Sciatic nerve (tissue), 2 donors: ENCODE measurements at regions not wholly inside any gene's neighbourhood (a gene's known extent, or its start where the extent isn't known, plus 50 kb on each side); places are given as distances from the start of the nearest gene placed in this dataset.
"Not testable (repeated sequence)": the region's sequence is repeated elsewhere in the genome, so short reads cannot be mapped to it uniquely, and the experiment has no call there.

Source experiments
- ATAC-seq: fragments of 200-7000 bp; cut with Tn5 transposase; one replicate; pipeline ENCODE4 v1.9.1; 2020; ENCODE audit warnings: mild to moderate bottlenecking, moderate library complexity
- DNase-seq: peaks from one replicate; pipeline ENCODE4 v3.0.0-alpha.2; 2020; ENCODE audit warnings: low spot score
- intact Hi-C: fragments of 100-400 bp; cut with DNase I; formaldehyde crosslinking; loops from one replicate; pipeline ENCODE4 v1.14.2; 2022
- donor health status: DM: no; HTN: no; CAD: no.
- donor health status: DM: no; HTN: no; CAD: no.

- ATAC-seq, result no peak
- DNase-seq, result no peak
- intact Hi-C loops, result no loop called here
These were observed 104.1 kb upstream of the FOXA2 start for GRCh38 chr20:22688485-22688884.

GRCh38 chr20:22689266-22689665 lies 104.9 kb upstream of the FOXA2 start:
- intact Hi-C loops, result no loop called here
- no peak for ATAC-seq
- no peak for DNase-seq

GRCh38 chr20:22690000-22690399 lies 105.6 kb upstream of the FOXA2 start:
- intact Hi-C loops, result loop anchor here (10.0 kb wide), 1 partner anchor 655 kb away; no protein-coding TSS in a partner anchor

GRCh38 chr20:22690616-22691179 lies 106.3 kb upstream of the FOXA2 start:
- intact Hi-C loops, result loop anchor here (10.0 kb wide), 1 partner anchor 654 kb away; no protein-coding TSS in a partner anchor
- no peak for ATAC-seq
- DNase-seq, result no peak

More at GRCh38 chr20:22690000-22690399, 105.6 kb upstream of the FOXA2 start:
- ATAC-seq (no peak), DNase-seq (no peak)

- DNase-seq (peak; percentile 85), ATAC-seq (peak; percentile 95)
- intact Hi-C loops, result loop anchor here (10.0 kb wide), 1 partner anchor 653 kb away; no protein-coding TSS in a partner anchor
These were observed 107.2 kb upstream of the FOXA2 start for GRCh38 chr20:22691369-22692118.

GRCh38 chr20:22692119-22692475 lies 107.7 kb upstream of the FOXA2 start:
- ATAC-seq (peak; percentile 52), DNase-seq (no peak)
- intact Hi-C loops, result loop anchor here (10.0 kb wide), 1 partner anchor 653 kb away; no protein-coding TSS in a partner anchor

GRCh38 chr20:22692620-22693019 lies 108.2 kb upstream of the FOXA2 start:
- not testable (repeated sequence) for ATAC-seq, DNase-seq
- intact Hi-C loops, result loop anchor here (10.0 kb wide), 1 partner anchor 652 kb away; no protein-coding TSS in a partner anchor

- intact Hi-C loops, result loop anchor here (10.0 kb wide), 1 partner anchor 648 kb away; no protein-coding TSS in a partner anchor
- DNase-seq (no peak), ATAC-seq (no peak)
These were observed 112.4 kb upstream of the FOXA2 start for GRCh38 chr20:22696759-22697158.

GRCh38 chr20:22698259-22698842 lies 114.0 kb upstream of the FOXA2 start:
- intact Hi-C loops, result loop anchor here (10.0 kb wide), 1 partner anchor 646 kb away; no protein-coding TSS in a partner anchor
- DNase-seq, result no peak
- no peak for ATAC-seq

- ATAC-seq (no peak), DNase-seq (no peak)
- intact Hi-C loops, result loop anchor here (10.0 kb wide), 1 partner anchor 645 kb away; no protein-coding TSS in a partner anchor
These were observed 115.0 kb upstream of the FOXA2 start for GRCh38 chr20:22699396-22699795.

- ATAC-seq, result peak; percentile 26
- intact Hi-C loops, result no loop called here
- DNase-seq, result no peak
These were observed 116.0 kb upstream of the FOXA2 start for GRCh38 chr20:22700367-22700766.

GRCh38 chr20:22701679-22702308 lies 117.4 kb upstream of the FOXA2 start:
- no peak for DNase-seq
- intact Hi-C loops, result no loop called here
- ATAC-seq, result no peak

- DNase-seq (no peak), ATAC-seq (no peak)
- intact Hi-C loops, result no loop called here
These were observed 119.5 kb upstream of the FOXA2 start for GRCh38 chr20:22703843-22704242.

GRCh38 chr20:22711971-22712755 lies 127.8 kb upstream of the FOXA2 start:
- DNase-seq, result no peak
- intact Hi-C loops, result no loop called here

GRCh38 chr20:22716821-22717351 lies 132.5 kb upstream of the FOXA2 start:
- intact Hi-C loops, result no loop called here
- ATAC-seq (peak; percentile 64), DNase-seq (no peak)

More at GRCh38 chr20:22711971-22712755, 127.8 kb upstream of the FOXA2 start:
- no peak for ATAC-seq

- intact Hi-C loops, result no loop called here
- no peak for DNase-seq
- no peak for ATAC-seq
These were observed 133.1 kb upstream of the FOXA2 start for GRCh38 chr20:22717466-22717865.

GRCh38 chr20:22719167-22719591 lies 134.8 kb upstream of the FOXA2 start:
- no peak for DNase-seq
- intact Hi-C loops, result no loop called here
- ATAC-seq, result no peak

- DNase-seq (no peak), ATAC-seq (no peak)
- intact Hi-C loops, result no loop called here
These were observed 135.8 kb upstream of the FOXA2 start for GRCh38 chr20:22720206-22720605.
